HG03460 (cell line): ENCODE measurements at regions not wholly inside any gene's neighbourhood (a gene's known extent, or its start where the extent isn't known, plus 50 kb on each side); places are given as distances from the start of the nearest gene placed in this dataset.

ENCODE experiments used
- ATAC-seq: cut with Tn5 transposase; IDR thresholded peaks from one replicate; pipeline ENCODE4 v1.9.1; 2021; ENCODE audit not compliant: unreplicated experiment

DNA sequence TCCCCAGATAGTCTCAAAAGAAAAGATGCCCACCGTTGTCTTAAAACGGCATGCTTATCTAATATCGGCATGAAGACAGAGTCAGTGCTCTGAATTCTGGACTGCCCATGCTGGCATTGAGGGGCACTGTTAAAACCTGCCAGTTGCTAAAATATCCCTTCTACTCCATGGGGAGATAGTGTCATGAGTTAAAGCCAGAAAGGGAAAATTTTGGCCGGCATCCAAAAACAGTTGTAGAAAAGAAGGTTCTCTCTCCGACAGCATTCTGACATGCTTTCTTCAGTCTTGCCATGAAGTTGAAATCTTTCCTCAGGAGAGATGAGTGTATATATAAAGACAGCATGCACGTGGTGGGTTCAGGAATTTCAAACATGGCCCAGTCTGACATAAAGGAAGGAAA, 401.3 kb upstream of the PIK3C3 start:
- ATAC-seq, result no peak

- no peak for ATAC-seq
These were observed 406.3 kb upstream of the PIK3C3 start for GRCh38 chr18:41548521-41549260.

DNA sequence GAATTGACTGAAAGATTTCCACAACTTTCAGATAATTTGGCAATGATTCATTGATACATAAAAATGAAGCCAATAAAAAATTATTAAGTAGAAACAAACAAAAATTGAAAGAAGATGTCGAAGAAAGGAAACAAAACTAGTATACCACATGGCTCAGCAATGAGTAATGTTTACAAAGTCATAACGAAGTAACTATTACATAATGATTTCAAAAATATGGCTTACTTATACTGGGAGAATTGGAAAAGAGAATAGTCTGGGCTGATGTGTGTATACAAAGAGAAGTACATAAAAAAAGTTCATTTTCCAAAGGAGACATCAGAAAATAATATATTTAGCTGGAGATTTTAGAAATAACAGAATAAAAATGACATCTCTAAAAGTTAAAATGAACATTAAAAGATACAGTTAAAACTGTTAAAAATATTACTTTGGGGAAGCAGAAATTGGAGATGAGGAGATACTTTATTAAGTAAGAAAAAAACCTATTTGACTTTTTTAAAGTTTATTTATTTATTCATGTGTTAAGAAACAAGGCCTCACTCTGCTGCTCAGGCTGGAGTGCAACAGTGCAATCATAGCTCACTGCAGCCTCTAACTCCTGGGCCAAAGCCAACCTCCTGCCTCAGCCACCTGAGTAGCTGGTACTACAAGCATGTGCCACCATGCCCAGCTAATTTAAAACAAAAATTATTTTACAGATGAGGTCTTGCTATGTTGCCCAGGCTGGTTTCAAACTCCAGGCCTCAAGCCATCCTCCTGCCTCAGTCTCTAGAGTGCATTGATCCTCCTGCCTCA, 409.7 kb upstream of the PIK3C3 start:
- no peak for ATAC-seq

DNA sequence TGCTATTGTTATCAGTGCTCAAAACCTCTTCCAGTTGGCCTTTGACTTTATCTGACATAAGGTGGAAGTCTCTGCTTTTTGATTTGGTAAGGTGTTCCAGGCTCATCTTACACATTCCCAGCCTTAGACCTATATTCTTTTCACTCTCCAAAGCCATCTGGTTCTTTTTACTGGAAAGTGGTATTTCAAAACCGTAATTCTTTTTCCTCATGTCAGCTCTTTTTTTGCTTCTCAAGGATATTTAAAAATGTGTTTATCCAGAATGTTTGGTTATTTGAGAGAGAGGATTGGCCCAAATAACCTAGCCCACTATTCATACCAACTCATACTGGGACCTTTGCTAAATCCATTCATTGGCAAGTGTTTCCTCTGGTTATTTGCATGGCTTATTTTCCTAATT, 411.2 kb upstream of the PIK3C3 start:
- ATAC-seq, result no peak

- no peak for ATAC-seq
These were observed 414.7 kb upstream of the PIK3C3 start for GRCh38 chr18:41540237-41540871.

- ATAC-seq, result no peak
These were observed 416.3 kb upstream of the PIK3C3 start for GRCh38 chr18:41538751-41539150.

GRCh38 chr18:41537666-41538065, 417.4 kb upstream of the PIK3C3 start:
- no peak for ATAC-seq

DNA sequence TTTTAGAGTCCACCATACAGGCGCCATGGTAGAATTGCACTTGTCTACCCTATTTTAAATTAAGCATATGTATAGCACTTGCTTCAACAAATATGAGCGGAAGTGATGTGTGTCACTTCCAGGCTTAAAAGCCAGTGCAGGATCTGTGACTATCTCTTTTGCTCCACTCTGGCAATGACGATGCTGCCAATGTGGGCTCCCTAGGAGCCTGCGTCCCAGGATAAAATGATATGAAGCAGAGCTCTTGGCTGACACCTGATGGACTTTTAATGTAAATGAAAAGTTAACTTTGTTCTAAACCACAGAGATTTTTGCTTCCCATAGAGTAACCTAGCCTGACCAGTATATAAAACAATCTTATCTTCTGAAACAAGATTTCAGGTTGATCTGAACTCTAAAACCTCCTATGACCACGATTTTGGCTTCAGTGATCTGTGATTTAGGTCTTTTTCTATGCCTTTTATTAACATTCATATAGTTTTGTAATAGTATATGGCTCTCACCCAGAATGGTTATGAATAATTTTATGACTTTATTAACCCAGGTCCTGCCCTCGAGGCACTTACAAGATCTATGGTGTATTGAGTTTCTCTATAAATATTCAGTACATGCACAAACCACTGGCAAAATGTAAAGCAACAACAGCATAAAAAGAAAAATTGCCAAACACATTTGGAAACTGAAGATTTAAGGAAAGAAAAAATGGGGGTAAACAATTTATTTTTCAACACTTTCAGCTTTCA, 422.5 kb upstream of the PIK3C3 start:
- no peak for ATAC-seq

DNA sequence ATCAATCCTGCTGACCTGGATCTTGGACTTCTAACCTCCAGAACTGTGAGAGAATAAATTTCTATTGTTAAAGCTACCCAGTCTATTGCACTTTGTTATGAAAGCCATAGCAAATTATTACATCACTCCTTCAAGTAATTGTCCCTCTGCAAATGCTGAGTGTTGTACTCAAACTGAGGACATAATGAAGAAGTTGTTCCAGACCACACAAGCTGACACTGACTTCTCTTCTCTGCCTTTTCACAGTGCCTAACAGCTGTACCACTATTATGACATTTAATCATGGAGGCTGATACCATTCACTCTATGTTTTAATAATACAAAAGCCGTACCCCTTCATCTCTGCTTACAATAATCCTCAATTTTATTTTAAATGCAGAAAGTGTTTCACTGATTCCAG, 424.1 kb upstream of the PIK3C3 start:
- no peak for ATAC-seq

- ATAC-seq, result no peak
These were observed 425.9 kb upstream of the PIK3C3 start for GRCh38 chr18:41529093-41529492.

- ATAC-seq, result no peak
These were observed 429.0 kb upstream of the PIK3C3 start for GRCh38 chr18:41526054-41526453.

GRCh38 chr18:41524674-41525470, 430.2 kb upstream of the PIK3C3 start:
- ATAC-seq, result no peak

DNA sequence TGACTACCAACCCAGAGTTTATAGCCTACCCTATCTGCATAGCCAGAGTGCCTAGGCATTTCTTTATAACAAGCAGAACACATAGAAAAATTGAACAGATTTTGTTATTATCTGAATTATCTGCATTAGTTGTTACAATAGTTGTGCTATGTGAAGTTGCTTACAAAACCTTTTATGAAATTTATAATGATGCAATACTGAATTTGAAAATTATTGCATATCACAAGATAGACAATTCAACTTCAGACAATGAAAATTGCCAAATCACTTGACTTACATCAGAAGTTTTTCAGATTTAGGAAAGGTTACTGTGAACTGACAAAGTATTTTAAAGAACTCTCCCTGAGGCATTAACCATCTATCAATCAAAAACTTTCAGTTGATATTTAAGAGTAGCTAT, 437.9 kb upstream of the PIK3C3 start:
- no peak for ATAC-seq

DNA sequence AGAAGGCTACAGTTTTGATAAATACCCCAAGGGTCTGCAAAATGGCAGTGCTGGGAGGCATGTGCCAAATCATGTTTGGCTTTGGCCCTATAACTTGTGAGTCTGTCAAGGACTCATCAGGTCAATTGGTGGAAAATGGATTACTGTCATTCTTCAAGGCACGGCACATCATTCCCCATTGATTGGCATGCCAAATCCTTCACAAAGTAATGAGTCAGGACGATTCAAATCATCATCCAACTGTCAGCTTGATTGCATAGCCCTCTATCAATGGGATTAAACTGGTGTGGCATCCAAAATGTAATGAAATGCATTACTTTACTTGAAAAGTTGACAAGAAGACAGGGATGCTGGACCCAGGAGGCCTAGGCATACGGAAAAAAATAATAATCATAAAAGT, 441.6 kb upstream of the PIK3C3 start:
- no peak for ATAC-seq

DNA sequence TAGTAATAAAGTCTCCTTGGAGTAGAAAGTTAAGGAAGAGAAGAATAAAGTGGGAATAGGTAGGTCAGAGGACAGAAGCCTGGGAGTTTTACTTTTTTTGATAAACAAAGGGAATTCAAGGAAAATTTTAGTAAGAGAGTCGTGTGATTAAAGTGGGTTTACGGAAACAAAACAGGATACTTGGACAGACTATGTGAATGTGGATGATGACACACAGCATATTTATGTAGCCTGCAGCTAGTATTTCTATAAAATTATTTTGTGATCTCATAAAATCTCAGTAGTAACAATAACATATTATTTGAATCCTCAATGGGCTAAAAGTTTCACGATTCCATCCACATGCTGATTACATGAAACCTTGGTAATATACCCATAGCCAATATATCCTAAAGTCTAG, 450.7 kb upstream of the PIK3C3 start:
- ATAC-seq, result no peak

DNA sequence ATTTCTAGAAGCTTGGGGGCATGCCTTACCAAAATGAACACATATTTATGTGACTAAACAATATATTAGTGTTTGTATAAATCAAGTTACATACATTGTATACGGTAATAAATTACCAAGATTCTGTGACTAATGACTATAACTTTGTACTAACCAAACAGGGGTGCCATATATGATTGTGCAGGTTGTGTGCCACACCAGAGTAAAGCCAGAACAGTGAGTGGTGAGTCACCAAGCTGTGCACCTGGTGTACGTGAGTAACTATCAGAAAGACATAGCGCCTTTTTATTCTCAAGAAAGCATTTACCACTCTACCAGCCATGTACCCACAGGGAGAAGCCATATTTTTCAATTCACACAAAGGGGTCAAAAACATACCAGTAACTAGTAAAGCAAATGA, 453.2 kb upstream of the PIK3C3 start:
- no peak for ATAC-seq

DNA sequence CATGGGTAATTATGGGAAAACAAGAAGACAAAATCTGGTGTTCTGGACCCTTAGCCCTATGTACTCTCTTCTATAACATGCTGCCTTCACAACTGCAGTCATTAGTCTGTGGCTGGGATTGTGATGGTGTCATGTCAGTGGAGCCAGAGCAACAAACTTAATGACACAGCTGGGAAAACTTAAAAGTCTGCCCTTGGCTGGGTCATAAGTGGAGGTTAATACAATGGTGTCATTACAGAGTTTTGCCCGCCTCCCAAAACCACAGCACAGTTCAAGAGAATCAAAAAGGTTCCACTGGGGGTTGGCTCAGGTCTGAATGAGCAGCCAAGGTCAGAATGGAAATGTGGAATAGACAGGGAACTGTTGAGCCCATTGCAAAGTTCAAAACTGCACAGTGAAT, 455.7 kb upstream of the PIK3C3 start:
- no peak for ATAC-seq

DNA sequence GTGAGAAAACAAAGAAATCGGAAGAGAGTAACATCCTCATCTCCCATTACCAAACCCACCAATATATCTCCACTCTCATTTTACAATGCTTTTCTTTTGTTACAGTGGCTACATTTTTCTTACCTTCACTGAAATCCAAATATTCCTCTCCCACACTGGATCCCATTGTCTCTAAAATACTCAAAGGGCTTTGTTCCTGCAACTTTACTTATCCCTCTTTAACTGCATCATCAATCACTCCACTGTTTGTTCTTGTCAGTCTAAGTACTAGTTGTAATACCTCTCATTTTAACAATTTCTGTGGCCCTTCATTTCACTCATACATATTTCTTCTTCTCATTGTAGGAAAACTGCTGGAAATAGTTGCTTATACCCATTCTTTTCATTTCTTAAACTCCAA, 464.2 kb upstream of the PIK3C3 start:
- ATAC-seq, result no peak

DNA sequence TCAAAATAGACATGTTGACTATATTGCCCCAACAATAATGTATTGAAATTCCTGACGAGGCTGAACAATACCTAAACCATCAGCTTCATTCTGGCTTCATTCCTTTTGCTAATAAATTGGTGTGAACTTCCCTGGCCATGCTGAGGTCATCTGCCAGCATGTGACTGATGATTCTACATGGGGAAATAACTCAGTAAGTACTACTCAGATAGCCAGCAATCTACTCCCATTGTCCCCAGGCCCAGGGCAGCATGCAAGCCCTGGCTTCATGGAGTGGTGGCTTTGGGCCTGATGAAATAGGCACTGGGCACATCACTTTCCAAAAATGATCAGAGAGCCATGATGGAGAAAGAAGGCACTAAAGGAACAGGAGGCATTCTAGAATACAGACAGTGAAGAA, 468.5 kb upstream of the PIK3C3 start:
- ATAC-seq, result no peak

DNA sequence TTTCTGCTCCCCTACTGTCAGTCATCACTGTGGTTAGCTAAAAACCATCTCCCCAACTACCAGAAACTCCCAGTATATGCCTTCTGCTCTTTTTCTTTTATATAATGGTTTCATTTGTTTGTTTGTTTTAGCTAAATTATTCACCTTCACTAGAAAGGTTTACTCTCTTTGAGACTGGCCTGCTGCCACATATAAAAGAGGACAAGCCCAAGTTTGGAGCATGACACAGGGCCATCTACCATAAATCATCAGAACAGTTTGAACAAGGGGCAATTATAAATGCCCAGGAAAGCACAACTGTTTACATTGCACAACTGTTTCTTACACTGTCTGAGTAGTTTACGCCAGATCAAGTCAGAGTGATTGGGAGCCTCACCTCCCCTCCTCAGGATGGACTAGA, 471.0 kb upstream of the PIK3C3 start:
- ATAC-seq, result no peak

GRCh38 chr18:41482501-41482900, 472.5 kb upstream of the PIK3C3 start:
- ATAC-seq, result no peak
